ENCODE measurements at regions not wholly inside any gene's neighbourhood (a gene's known extent, or its start where the extent isn't known, plus 50 kb on each side); places are given as distances from the start of the nearest gene placed in this dataset.

DNA sequence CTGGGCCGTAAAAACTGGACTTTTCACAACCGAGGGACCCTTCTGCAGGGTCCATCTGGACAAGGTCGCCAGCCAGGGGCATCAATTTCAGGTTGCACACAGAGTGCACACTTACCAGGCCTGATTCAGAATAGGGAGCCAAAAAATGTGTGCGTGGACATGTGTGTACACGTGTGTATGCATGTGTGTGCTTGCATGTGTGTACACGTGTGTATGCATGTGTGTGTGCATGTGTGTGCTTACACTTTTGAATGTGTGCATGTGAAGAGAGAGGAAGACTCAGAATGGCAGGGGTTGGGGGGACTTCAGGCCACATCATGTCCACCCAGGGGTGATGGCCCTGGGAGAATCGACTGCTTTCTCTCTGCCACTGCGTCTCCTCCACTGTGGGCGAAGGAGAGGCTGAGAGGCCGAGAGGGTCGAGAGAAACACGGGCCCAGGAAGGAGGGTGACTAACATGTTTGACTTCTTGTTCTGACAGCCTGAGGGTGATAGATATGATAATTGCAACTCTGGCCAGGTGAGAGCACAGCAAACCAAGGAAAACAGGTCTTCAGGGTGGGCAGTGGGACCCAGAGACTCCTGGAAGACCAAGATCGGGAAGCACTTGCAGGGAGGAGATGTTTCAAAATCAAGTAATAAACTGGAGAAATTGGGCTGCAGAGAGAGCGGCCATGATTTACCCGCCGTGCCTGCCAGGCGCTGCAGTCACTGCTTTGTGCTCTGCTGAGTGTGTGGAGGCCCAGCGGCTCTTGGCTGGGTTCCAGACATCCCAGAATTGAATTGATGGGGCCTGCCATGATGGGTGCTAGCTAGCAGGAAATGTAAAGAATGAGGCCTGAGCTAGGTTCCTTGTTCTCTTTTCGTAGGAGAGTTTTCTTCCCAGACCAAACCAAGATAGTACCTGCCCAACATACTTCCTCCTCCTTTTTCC, 310.8 kb downstream of the QKI start:
- TF ChIP-seq, protein P1, sequence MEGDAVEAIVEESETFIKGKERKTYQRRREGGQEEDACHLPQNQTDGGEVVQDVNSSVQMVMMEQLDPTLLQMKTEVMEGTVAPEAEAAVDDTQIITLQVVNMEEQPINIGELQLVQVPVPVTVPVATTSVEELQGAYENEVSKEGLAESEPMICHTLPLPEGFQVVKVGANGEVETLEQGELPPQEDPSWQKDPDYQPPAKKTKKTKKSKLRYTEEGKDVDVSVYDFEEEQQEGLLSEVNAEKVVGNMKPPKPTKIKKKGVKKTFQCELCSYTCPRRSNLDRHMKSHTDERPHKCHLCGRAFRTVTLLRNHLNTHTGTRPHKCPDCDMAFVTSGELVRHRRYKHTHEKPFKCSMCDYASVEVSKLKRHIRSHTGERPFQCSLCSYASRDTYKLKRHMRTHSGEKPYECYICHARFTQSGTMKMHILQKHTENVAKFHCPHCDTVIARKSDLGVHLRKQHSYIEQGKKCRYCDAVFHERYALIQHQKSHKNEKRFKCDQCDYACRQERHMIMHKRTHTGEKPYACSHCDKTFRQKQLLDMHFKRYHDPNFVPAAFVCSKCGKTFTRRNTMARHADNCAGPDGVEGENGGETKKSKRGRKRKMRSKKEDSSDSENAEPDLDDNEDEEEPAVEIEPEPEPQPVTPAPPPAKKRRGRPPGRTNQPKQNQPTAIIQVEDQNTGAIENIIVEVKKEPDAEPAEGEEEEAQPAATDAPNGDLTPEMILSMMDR (optimal IDR thresholded peaks at IDR 0.05 in 1 of 3, IDR thresholded peaks at IDR 0.05 in 1 of 3, conservative IDR thresholded peaks at IDR 0.05 in 1 of 3; ENCODE audit: extremely low read depth in 1 of 3, insufficient read depth in 2 of 3, low read length in 3 of 3) = no peak
- TF ChIP-seq EZH2 (IDR thresholded peaks at IDR 0.05; ENCODE audit: low read length) = no peak

Data from keratinocyte (primary cell).